HG03060 (cell line): ENCODE measurements at regions not wholly inside any gene's neighbourhood (a gene's known extent, or its start where the extent isn't known, plus 50 kb on each side); places are given as distances from the start of the nearest gene placed in this dataset.
"Not testable (repeated sequence)": the region's sequence is repeated elsewhere in the genome, so short reads cannot be mapped to it uniquely, and the experiment has no call there.

Experiments used
- ATAC-seq: cut with Tn5 transposase; IDR thresholded peaks from one replicate; pipeline ENCODE4 v1.9.1; 2021; ENCODE audit warnings: low read depth, moderate number of reproducible peaks; ENCODE audit not compliant: unreplicated experiment

- ATAC-seq, result no peak
Measured at GRCh38 chr4:135464311-135464710, 1262.7 kb upstream of the PABPC4L start.

GRCh38 chr4:135447598-135447997 lies 1246.0 kb upstream of the PABPC4L start:
- not testable (repeated sequence) for ATAC-seq

- ATAC-seq, result no peak
Measured at GRCh38 chr4:135434936-135435335, 1233.3 kb upstream of the PABPC4L start.

GRCh38 chr4:135429528-135429927 lies 1227.9 kb upstream of the PABPC4L start:
- ATAC-seq, result no peak

- no peak for ATAC-seq
Measured at GRCh38 chr4:135418353-135418752, 1216.8 kb upstream of the PABPC4L start.

- ATAC-seq, result no peak
Measured at GRCh38 chr4:135412213-135412612, 1210.6 kb upstream of the PABPC4L start.

GRCh38 chr4:135411251-135411650 lies 1209.7 kb upstream of the PABPC4L start:
- no peak for ATAC-seq

- ATAC-seq, result not testable (repeated sequence)
Measured at GRCh38 chr4:135409261-135409660, 1207.7 kb upstream of the PABPC4L start.

- no peak for ATAC-seq
Measured at GRCh38 chr4:135408109-135408508, 1206.5 kb upstream of the PABPC4L start.

GRCh38 chr4:135406597-135406996 lies 1205.0 kb upstream of the PABPC4L start:
- ATAC-seq, result not testable (repeated sequence)

GRCh38 chr4:135385830-135386581 lies 1184.4 kb upstream of the PABPC4L start:
- no peak for ATAC-seq

GRCh38 chr4:135383356-135384288 lies 1182.0 kb upstream of the PABPC4L start:
- ATAC-seq, result no peak

GRCh38 chr4:135382280-135382959 lies 1180.8 kb upstream of the PABPC4L start:
- ATAC-seq, result no peak

GRCh38 chr4:135372131-135372530 lies 1170.5 kb upstream of the PABPC4L start:
- no peak for ATAC-seq

- ATAC-seq, result no peak
Measured at GRCh38 chr4:135371137-135371536, 1169.5 kb upstream of the PABPC4L start.

- ATAC-seq, result no peak
Measured at GRCh38 chr4:135368831-135369230, 1167.2 kb upstream of the PABPC4L start.

- ATAC-seq, result no peak
Measured at GRCh38 chr4:135365065-135365464, 1163.5 kb upstream of the PABPC4L start.

GRCh38 chr4:135359128-135359527 lies 1157.5 kb upstream of the PABPC4L start:
- no peak for ATAC-seq

GRCh38 chr4:135357091-135357490 lies 1155.5 kb upstream of the PABPC4L start:
- no peak for ATAC-seq

- ATAC-seq, result no peak
Measured at GRCh38 chr4:135354876-135355275, 1153.3 kb upstream of the PABPC4L start.

GRCh38 chr4:135353008-135353407 lies 1151.4 kb upstream of the PABPC4L start:
- no peak for ATAC-seq
